ENCODE measurements at regions not wholly inside any gene's neighbourhood (a gene's known extent, or its start where the extent isn't known, plus 50 kb on each side); places are given as distances from the start of the nearest gene placed in this dataset.
"Not testable (repeated sequence)": the region's sequence is repeated elsewhere in the genome, so short reads cannot be mapped to it uniquely, and the experiment has no call there.

DNA sequence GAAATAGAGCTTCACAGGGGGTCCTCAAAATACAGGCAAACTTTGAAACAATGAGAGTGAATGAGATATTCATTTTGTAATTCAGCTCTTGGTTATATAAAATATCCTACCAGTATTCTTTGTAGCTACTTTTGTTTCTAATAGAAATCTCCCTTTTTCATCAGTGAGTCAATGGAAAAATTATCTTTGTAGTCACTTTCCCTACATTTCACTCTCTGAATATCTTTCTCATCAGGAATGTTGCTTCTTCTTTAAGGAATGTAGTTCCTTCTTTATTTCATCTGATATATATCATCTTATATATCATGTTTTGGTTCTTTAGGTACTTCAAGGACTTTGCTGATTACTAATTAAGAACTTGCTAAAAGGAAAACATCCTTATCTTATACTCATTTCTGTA is 280.3 kb upstream of the NUDT12 start:
- DNase-seq, result no peak

DNA sequence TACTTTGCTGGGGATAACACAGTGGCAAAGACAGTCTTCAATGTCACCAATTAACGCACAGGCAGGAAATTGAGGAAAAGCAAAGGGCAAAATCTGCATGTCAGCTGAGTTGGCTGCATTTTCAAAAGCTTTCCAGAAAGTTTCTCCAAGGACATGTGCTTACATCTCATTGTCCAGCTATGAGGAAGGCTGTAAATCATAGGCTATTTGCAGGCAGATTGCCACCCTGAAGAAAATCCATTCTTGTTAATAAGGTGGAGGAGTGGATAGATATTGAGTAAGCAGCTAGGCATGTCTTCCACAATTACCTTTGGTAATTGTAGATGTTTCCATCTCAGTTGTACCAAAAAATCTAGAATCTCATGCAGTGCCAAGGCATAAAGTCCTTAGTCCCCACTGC is 278.0 kb upstream of the NUDT12 start:
- no peak for DNase-seq

DNA sequence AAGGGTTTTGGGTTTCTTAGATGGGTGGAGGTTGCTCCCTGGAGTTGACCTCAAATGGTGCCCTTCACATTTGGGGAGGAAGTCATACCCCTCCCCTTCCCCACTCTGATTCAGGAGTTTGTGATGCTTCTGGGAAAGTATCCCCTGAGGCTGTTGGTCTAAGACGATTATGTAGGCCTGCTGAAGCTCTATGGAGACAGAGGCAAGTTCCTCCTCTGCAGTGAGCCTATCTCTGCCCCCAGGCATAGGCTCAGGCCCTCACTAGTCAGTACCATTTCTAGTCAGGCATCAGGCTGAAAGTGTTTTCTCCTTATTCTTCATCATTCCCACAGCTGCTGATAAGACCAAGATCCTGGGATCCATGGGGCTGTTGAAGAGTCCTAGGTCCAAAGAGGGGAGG is 271.6 kb upstream of the NUDT12 start:
- DNase-seq, result no peak

DNA sequence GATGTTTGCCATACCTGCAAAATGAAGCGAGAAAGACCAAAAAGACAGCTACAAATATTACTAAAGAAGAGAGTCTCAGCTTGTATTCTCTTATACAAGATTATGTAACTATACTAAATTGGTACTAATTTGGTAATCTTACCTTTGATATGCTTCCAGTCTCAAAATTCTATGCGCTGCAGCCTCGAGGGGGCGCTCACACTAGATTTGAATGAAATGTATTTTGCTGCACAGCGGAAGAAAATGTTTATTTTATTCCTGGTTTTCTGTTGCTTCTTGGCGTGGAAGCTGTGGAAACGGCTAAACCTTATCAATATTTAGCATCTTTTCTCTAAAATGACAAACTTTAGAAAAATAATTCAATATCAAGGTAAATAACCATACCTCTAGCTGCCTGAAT is 267.0 kb upstream of the NUDT12 start:
- DNase-seq, result no peak

DNA sequence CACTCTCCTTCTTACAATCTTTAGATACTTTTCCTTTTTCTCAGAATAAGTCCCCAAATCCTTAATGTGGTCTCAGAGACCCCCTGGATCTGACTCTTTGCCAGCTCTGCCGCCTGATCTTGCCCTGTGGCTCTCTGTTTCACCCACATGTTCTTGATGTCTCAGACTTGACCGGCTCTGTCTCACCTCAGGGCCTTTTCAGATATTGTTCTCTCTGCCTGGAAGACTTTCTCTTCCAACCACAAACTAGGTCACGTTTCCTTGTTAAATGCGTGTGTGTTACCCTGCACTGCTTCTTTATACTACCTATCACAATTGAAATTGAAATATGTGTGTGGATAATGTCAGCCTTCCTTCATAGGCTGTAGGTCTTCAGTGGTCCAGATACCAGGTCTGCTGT is 265.4 kb upstream of the NUDT12 start:
- DNase-seq, result no peak

DNA sequence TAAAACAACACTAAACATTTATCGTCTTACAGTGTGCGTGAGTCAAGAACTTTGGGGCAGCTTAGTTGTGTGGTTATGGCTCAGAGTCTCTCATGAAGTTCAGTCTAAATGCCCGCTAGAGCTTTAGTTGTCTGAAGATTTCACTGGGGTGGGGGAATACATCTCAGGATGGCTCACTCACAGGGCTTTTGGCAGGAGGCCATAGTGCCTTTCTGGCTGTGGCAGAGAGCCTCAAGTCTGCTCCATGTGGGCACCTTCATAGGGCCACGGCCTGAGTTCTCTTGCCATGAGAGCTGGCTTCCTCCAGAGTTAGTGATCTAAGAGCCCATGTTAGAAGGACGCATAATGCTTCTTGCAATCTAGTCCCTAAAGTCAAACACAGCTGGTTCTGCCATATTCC is 258.8 kb upstream of the NUDT12 start:
- no peak for DNase-seq

DNA sequence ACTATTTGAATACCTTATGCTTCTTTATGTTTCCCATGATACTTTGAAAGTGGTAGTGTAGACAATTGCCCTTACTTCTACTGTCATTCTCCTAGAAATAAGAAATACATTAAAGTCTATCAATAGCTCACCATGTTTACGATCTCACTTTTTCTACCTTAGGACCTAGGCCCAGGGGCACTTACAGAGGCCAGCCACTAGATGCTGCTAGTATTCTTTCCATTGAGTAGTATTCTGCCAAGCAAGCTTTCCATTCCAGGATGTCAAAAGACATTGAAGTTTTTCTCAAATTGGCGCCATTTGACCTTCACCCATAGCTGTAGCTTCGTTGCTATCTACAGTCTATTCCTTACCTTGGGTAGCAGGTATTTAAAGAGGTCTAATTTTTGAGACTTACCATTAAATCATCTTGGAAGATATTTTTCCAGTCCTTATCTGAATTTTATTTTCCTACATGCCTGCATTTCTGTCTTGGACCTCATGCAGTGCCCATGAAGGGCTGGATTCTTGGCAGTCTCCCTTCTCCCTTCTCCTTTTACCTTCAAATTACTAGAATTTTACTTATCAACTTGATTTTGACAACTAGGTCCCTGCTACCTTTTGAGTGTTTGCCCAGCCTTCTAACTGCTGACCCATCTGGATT is 246.0 kb upstream of the NUDT12 start:
- DNase-seq, result no peak

DNA sequence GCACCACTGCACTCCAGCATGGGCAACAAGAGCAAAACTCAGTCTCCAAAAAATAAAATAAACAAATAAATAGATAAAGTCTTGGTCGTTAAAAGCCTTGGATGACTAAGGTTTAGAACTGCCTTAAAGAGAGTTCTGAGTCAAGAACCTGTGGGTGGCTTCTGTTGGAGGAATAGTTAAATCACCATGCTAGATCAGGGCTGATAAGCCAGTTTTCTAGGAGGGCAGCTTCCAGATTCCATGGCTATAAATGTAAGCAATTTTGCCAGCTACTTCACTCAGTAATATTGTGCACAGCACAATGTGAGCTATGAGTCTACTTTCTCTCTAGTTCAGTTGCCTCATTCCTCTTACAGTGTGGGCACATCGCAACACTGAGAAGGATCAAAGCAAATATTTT is 242.1 kb upstream of the NUDT12 start:
- DNase-seq, result no peak

DNA sequence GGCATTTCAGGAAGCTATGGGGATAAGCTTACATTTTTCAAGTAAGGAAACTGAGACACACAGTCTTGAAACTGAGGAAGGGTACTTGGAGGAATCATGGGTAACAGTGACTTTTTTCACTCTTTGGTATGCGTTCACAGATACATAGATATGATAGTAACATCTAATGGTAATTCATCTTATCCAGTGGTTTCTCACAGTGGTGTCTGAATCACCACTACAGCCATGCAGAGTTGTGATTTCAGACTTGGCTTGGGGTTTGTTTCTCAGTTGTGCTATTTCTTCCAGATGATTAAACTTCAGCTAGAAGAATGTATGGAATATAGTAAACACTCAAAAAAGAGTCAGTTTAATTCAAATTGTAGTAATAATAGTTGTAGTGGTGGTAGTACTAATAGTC is 239.1 kb upstream of the NUDT12 start:
- no peak for DNase-seq

DNA sequence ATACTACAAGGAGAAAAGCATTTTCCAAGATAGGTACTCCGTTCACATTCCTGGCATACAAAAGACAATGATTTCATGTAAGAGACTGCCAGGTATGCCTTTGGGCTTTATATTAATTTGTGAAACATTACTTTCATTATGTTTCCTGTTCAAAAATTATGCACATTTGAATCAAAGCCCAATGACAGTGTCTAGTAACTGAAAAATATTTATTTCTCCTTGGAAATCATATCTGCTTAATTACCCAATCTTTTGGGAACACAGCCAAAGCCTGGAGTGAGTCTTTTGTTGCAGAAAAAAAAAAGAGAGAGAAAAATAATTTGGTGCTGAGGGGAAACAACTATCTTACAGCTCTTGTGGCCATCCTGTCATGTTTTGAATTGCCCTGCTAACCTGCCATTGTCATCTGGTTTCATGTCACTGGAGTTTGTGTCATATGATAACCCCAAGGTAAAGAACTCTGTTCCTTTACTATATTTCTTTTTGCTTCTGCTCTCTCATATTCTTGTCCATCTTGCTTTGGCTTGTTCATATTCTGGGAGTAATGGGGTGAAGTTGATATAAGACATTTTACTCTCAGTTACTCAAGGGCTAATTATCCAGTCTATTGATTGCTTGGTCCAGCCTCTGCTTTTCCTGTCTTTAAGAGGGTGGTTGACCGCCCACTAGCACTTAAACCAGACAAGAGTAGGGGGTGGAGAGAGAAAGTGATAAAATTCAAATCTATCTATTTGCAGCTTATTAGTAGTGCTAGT is 238.3 kb upstream of the NUDT12 start:
- DNase-seq, result no peak

DNA sequence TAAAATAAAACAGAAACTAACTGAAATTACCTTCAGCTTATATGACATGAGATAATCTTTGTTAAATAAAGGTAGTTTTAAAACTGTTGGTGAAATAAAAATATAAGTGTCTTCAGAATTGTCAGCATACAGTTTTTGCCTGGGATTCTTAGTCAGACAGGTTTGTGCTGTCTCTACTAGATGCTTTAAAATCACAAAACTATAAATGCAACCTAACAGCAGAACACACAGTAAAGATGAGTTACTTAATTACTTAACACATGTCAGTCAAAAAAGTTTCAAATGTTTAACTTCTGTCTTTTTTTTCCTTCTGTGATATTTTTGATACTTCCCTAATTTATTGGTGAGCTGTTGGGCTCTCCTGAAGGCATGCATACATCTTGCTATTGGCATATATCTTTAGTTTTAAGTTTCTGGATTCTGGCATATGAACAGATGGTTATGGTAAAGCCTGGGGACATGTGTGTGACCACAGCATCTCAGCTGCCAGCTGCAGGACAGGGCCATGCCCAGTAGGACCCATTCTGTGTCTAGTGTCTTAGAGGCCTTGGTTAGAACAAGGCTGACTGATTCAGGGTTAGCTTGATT is 231.1 kb upstream of the NUDT12 start:
- DNase-seq, result no peak

DNA sequence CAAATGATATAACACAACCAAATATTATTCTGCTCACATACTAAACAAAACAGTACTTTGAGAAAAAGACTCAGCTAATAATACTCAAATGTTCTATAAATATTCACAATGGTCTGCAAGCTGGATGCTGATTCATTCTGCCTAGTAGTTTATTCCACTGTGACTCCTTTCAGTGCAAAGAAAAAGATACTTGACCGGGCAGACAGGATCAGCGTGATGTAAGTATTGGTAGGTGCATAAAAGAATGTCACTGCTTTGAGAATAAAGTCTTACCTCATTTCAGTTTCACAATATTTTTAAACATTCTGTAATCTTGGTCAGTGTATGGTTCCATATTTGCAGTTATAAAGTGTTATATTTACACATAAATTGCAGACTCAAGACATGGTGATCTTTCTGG is 223.0 kb upstream of the NUDT12 start:
- DNase-seq, result no peak

DNA sequence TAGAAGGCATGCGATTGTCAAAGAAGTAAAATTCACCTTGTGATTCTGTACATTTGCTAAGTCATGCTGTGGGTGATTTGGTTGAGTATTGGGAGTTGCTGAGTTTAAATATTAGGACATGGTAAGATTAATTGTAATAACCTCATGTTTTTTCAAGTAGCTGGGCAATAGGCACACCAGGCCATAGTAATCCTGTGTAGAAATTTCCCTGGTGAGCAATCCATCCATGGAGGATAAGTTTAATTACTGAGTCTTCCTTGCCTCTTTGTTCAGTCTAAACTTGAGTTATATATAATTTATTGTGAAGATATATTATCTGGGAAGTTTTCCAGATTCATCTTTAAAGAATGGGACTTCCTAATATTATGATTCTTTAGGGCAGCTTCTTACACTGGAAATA is 221.1 kb upstream of the NUDT12 start:
- DNase-seq, result no peak

DNA sequence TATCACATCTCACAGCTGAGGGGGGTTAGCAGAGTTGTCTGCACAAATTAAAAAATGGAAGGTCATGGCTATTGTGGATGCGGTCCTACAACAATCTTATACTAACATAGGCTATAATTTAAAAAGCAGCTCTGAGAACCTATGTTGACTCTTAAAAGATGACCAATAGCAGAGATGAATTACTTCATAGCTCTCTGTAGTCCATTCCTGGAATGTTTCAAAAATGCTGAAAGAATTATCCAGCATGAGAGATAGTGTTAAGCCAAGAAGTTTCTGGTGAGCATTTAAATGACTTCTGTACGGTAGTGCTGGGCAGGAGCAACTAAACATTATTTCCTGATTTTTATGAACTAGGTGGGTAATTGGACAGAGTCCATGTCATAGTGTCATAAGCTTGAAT is 218.2 kb upstream of the NUDT12 start:
- no peak for DNase-seq

DNA sequence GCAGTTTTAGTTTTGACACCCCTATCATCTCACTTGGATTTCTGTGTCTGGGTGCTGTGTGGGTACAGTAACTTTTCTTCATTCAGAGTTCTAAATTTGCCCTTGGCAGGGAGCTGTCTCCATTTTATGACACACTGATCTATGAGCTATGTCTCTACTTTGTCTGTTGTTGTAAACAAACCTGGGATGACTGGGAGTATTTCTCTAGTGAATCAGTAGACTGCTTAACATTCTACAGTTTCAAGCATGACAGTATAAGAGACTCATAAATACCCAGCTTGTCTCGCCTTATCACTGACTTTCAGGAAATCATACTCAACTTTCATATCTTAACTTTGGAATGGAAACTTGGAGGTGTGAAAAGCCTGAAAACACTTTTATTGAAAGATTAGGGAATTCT is 212.1 kb upstream of the NUDT12 start:
- DNase-seq, result no peak

DNA sequence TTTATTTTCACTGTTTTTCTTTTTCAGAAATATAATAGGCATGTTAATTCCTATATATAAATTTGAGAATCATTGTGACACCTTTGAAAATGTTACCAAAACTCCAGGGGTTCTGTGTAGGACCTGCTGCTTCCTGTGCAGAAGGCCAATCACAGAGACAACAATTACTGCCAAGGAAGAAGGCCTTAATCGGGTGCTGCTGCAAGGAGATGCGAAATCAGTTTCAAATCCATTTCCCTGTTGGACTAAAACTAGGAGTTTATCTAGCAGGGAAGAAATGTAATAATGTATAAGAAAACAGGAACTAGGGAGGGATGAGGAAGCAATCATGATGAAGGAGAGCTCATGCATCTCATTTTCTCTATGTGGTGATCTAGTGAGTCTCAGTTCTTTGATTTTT is 209.7 kb upstream of the NUDT12 start:
- DNase-seq, result no peak

DNA sequence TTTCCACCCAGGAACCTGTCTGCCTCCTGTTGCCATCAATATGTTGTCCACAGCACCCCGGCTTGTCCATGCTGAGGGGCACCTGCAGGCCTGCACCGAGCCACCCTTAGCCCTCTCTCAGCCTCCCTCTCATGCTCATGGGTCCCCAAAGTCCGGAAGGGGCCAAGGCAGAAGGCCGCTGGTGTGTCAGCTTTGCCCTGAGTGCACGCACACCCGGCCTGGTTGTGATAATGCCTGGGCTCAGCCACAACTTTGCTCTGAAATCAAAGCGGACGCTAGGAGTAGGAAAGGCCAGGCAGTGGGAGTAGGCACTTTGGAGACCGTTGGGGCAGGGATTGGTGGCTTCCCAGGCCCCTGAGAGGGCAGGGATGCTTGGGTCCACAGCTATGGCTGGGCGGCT is 201.8 kb upstream of the NUDT12 start:
- no peak for DNase-seq

DNA sequence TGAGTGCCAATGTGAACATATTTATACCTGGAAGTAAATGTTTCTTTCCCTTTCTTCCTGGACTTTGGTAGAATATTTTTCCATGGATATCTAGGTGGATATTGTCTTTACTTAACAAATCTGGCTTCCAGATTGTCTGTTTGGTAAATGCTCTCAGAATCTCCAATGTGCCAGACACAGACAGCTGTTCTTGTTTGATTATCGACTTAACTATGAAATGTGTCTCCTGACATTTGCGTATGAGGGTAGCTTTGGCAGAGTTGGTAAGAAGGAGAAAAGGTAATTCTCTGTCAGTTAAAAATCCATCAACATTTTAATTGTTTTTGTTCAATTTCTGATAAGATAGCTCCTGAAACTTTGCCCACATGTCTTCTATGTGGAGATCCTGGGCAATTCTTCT is 196.4 kb upstream of the NUDT12 start:
- DNase-seq, result no peak

DNA sequence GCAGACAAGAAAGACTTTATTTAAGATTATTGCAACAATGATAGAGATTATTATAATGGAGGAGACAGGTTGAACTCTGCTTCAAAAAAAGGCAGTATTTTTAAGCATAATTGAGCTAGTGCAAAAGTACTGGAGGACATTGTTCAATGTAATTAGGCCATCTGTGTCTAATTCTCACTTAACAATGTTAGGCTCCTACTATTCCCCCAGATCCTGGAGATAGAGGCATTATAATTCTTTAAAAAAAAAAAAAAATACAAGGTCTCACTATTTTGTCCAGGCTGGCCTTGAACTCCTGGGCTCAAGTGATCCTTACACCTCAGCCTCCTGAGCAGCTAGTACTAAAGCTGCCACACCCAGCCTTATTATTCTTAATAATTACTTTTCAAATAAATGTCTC is 193.4 kb upstream of the NUDT12 start:
- no peak for DNase-seq

DNA sequence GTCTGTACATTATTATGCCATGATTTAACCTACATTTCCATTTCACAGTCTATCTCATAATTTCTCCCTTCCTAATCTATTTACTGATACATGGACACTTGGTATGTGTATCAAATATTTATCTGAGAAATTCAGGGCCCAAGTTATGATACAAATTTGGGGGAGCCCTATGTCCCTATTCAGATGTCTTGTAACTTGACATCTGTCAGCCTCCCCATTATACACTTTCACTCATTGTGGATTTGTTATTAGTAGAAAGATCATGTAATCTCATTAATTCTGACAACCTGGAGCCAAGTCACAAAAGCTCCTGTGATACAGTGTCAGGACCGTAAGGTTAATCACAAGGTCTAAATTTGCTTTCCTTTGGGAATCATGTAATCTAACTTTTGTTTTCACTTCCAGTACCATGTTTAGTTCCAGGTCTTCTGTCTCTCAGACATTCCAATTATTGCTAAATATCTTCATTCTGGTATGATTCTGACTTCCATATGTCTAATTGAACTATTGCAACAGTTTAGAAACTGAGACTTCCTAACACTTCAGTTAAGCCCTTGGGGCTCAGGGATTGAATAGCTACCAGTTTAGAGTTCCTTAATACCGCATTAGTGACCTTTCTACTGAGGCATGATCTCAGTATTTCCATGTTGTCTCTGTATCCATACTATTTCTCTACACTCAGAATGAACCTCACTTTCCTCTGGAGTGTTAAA is 182.9 kb upstream of the NUDT12 start:
- DNase-seq, result no peak

DNA sequence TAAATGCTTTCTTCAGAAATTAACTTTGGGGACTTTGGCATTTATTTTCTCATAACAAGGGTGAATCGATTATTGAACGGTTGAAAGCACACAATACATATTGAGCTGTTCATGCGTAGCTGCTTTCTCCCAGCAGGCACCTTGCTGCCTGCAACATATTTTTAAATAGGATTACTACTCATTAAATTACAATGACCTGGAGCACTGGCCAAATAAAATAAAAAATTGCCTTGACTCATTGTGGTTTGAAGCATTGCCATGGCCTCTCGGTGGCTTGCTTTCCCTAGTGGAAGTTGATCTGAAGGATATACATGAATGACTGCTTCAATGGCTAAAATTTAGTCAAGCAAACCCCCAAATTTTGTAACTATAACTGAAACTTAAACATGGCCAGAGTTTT is 181.6 kb upstream of the NUDT12 start:
- no peak for DNase-seq

DNA sequence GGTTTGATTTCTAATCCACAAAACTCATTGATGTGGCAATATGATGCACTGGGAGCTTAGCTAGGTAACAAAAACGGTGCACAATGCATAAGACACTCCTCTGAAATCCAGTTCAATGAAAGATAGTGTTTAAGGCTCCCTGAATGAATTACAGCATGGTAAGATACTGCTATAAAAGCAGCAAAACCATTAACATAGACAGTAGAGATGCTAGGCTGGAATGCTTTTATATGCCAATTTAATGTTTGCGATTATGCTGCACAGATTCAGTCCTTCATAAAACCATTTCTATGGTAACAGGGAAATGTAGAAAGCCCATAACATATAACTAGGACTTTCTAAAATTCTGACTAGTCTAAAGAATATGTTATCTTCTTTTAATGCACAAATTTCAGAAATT is 180.8 kb upstream of the NUDT12 start:
- DNase-seq, result no peak

DNA sequence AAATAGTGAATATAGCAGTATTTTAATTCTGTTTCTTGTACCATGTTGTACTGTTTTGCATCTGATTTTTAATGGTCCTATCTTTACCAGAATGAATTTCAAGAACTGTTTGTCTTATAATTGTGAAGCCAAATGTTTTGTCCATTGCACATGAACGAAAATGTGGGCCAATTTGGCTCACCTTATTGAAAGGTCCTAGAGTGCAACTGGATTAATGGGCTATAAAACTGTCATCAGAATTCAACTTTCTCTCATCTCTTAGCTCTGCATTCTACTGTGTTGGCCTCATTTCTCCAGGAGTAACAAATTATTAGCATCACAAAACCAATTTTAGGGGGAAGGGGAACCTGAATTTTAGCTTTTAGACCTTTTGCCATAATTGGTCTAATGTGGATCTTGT is 179.4 kb upstream of the NUDT12 start:
- no peak for DNase-seq

DNA sequence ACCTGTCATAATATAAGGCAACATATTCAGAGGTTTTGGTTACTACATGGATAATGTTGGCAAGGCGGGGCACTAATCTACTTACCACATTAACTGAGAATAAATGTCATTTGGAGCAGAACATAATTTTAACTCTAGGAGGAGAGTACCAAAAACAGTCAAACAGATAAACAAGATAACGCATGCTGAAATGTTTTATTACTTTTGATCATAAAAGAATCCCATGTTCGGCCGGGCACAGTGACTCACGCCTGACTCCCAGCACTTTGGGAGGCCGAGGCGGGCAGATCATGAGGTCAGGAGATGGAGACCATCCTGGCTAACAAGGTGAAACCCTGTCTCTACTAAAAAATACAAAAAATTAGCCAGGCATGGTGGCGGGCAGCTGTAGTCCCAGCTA is 173.8 kb upstream of the NUDT12 start:
- DNase-seq, result not testable (repeated sequence)

Data from CD4-positive, alpha-beta T cell treated with Interleukin-17A for 1 hour (primary cell).